GM12801 (cell line): ENCODE measurements at regions not wholly inside any gene's neighbourhood (a gene's known extent, or its start where the extent isn't known, plus 50 kb on each side); places are given as distances from the start of the nearest gene placed in this dataset.

Source experiments
- CTCF ChIP-seq: IDR thresholded peaks from one replicate; pipeline ENCODE4 v1.5.1; 2011; ENCODE audit warnings: control low read depth; ENCODE audit not compliant: insufficient read length; ENCODE audit errors: extremely low read depth

GRCh38 chr5:175284806-175285205 is 159.2 kb downstream of the DRD1 start:
- TF ChIP-seq CTCF = no peak

GRCh38 chr5:175282611-175283225 is 161.3 kb downstream of the DRD1 start:
- no peak for TF ChIP-seq CTCF

- no peak for TF ChIP-seq CTCF
Observed at GRCh38 chr5:175281714-175282113, 162.3 kb downstream of the DRD1 start.

- TF ChIP-seq CTCF = no peak
Observed at GRCh38 chr5:175281257-175281656, 162.7 kb downstream of the DRD1 start.

- no peak for TF ChIP-seq CTCF
Observed at GRCh38 chr5:175279506-175279905, 164.5 kb downstream of the DRD1 start.

- TF ChIP-seq CTCF = no peak
Observed at GRCh38 chr5:175275748-175276147, 168.2 kb downstream of the DRD1 start.

- no peak for TF ChIP-seq CTCF
Observed at GRCh38 chr5:175275097-175275496, 168.9 kb downstream of the DRD1 start.
